ENCODE measurements at regions not wholly inside any gene's neighbourhood (a gene's known extent, or its start where the extent isn't known, plus 50 kb on each side); places are given as distances from the start of the nearest gene placed in this dataset.

DNA sequence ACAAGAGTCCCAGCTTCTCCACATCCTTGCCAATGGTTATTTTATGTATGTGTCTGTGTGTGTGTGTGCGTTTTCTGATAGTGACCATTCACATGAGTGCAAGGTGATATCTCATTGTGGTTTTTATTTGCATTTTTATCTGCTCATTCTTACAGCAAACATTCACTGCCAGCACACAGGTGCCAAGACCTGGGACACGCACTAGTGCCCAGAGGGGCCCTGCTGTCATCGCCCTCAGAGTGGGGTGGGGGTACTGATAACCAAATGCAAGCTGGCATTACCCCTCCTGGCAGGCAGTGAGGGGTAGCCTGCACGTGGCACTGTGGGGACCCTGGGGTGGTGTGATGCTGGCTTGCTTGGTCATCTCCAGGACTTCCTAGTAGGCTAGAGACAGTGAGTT lies 285.4 kb downstream of the LPIN1 start:
- no peak for TF ChIP-seq POLR2A (IDR thresholded peaks at IDR 0.05; ENCODE audit: low read depth, low read length)
- no peak for TF ChIP-seq POLR2AphosphoS5 (IDR thresholded peaks at IDR 0.05; ENCODE audit: low read depth, low read length)
- no peak for TF ChIP-seq TAF1 (IDR thresholded peaks at IDR 0.05; ENCODE audit: borderline replicate concordance, low read depth, low read length)
